ENCODE measurements at regions not wholly inside any gene's neighbourhood (a gene's known extent, or its start where the extent isn't known, plus 50 kb on each side); places are given as distances from the start of the nearest gene placed in this dataset.

DNA sequence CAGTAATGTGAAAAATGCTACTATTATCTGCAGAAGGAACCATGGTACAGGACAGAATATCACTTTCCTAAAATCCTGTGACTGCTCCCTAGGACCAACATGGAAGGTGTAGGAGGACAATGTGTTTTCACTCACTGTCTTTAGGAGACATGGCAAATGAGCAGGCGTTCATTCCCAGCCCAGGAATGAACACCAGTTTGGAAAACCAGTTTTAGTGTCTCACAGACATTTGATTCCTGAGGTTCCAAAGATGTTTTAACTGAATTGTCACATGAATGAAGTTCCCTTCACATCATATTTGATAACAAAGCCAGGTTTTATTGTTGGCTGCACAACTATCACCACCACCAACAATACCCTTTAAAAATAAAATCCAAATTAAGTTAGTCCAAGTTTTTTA, 178.2 kb downstream of the ENC1 start:
- TF ChIP-seq, protein P1, sequence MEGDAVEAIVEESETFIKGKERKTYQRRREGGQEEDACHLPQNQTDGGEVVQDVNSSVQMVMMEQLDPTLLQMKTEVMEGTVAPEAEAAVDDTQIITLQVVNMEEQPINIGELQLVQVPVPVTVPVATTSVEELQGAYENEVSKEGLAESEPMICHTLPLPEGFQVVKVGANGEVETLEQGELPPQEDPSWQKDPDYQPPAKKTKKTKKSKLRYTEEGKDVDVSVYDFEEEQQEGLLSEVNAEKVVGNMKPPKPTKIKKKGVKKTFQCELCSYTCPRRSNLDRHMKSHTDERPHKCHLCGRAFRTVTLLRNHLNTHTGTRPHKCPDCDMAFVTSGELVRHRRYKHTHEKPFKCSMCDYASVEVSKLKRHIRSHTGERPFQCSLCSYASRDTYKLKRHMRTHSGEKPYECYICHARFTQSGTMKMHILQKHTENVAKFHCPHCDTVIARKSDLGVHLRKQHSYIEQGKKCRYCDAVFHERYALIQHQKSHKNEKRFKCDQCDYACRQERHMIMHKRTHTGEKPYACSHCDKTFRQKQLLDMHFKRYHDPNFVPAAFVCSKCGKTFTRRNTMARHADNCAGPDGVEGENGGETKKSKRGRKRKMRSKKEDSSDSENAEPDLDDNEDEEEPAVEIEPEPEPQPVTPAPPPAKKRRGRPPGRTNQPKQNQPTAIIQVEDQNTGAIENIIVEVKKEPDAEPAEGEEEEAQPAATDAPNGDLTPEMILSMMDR (conservative IDR thresholded peaks at IDR 0.05; ENCODE audit: low read depth, low read length), result no peak
- TF ChIP-seq EZH2 (IDR thresholded peaks at IDR 0.05; ENCODE audit: low read length, unreplicated experiment) (no peak), EZH2phosphoT487 (IDR thresholded peaks at IDR 0.05; ENCODE audit: borderline replicate concordance, low read length) (no peak)
